HG02970 (cell line): ENCODE measurements at regions not wholly inside any gene's neighbourhood (a gene's known extent, or its start where the extent isn't known, plus 50 kb on each side); places are given as distances from the start of the nearest gene placed in this dataset.
"Not testable (repeated sequence)": the region's sequence is repeated elsewhere in the genome, so short reads cannot be mapped to it uniquely, and the experiment has no call there.

Experiments
- ATAC-seq: cut with Tn5 transposase; IDR thresholded peaks from one replicate; pipeline ENCODE4 v1.9.1; 2021; ENCODE audit warnings: mild to moderate bottlenecking, moderate library complexity, moderate number of reproducible peaks; ENCODE audit not compliant: unreplicated experiment, low FRiP score

DNA sequence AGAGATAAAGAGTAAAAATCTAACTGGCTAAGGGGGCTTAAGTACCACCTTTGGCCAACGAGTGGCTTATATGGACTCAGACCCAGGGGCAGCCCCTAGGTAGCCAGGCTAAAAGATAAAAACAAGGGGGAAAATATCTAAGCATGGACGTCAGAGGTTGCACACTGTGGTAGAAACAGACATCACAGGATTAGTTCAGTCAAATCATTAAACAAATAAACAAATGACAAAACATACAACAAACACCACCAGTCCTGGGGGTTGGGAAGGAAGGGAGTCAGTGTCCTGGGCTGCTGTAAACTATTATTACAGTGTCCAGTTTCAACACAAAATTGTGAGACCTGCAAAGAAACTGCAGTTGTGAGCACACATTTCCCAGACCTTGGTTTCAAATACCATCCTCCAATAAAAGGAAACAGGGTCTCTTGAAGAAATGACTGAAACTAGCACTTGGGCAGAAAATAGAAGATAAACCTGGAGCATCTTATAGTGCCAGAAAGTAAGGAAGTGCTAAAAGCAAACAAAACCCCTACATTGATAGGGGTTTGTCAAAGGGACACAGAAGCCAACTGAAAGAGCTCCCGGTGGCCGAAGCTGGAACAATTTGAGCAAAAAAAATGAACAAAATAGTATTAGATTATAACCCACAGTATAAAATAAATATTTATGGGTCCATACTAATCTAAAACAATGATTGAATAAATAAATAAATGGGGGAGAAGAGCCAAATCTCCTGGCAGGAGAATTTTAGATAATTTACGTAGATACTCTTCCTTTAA lies 154.8 kb upstream of the KLF7 start:
- no peak for ATAC-seq

DNA sequence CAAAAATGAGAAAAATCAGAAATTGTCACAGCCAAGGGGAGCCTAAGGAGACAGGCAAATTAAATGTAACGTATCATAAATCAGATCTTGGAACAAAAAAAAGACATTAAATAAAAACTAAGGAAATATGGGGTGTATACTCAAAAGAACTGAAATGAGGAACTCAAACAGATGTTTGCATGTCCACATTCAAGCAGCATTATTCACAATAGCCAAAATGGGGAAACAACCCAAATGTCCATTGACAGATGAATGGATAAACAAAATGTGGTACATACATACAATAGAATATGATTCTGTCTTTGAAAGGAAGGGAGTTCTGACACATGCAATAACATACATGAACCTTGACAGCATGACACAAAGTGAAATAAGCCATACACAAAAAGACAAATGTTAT lies 155.8 kb upstream of the KLF7 start:
- ATAC-seq: no peak

DNA sequence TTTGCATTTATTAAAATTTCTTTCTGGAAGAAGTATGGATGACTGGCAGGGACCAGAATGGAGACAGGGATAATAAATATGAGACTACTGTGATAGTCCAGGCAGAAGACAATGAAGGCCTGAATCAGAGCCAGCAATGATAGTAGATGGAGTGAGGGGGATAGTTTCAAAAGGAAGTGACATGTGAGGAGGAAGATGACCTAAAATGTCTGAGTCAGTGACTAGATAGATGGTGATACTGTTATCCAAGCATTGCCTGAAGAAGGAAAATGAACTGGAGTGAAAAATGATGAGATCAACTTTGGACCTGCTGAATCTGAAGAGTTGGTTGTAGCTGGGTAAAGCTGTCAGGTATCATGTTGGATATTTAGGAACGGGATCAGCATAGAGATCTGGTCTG lies 158.3 kb upstream of the KLF7 start:
- ATAC-seq: no peak

DNA sequence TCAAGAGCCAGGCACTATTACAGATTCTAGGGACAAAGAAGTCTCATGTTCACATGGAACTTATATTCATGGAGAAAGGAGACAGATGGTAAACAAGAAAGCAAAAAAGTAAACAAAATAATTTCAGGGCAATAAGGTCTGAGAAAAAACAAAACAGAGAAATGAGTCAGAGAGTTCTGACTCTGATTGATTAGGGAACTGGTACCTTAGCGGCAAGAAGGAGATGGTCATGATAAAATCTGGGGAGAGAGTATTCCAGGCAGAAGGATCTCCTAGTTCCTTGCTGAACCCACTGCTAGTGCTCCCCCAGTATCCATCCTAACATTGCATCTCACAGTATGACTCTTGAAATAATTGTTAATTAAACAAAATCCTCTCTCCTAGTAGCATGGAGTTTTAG lies 161.8 kb upstream of the KLF7 start:
- no peak for ATAC-seq

DNA sequence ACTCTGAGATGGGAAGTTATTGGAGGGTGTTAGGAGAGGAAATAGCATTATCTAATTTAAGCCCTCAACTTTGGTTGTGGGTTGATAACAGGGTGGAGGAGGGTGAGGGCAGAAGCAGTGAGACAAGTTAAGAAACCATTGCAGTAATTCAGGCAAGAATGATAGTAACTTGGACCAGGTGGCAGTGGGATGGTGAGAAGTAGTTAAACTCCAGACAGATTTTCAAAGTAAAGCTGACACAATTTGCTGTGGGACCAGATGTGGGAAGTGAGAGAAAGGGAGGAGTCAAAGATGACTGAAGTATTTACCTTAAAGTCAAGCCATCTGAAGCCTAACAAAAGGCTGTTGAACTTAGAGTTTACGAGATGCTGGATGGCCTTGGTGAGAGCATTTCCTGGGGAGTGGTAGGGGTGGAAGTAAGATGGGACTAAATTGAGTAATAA lies 163.2 kb upstream of the KLF7 start:
- no peak for ATAC-seq

DNA sequence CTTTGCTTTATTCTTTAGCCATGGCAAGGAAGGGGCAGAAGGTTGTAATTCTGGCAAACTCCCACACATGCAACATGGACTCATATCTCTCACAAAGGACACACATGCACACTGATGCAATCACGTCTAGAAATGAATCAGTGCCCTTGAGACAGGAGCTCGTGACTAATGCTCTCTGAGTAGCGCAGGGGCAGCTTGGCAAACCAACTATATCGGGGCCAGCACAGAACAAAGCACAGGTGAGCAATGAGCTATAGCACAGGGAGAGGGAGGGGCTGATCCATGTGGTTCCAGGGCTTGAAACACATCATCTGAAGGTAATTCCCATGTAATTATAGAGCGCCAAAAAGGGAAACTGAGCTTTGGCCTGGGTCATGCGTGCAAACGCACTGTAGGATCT lies 165.2 kb upstream of the KLF7 start:
- ATAC-seq: peak; percentile 44

DNA sequence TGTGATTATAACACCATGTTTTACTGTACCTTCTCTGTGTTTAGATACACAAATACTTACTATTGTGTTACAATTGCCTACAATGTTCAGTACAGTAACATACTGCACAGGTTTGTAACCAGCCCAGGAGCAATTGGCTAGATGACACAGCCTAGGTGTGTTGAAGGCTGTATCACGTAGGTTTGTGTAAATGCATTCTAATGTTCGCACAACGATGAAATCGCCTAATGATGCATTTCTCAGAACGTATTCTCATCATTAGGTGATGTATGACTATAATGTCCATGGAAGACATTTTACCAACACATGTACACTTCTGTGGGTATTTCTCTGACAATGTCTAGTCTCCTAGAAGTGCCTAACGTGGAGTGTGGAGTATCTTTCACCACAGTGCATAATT lies 165.9 kb upstream of the KLF7 start:
- ATAC-seq: no peak

DNA sequence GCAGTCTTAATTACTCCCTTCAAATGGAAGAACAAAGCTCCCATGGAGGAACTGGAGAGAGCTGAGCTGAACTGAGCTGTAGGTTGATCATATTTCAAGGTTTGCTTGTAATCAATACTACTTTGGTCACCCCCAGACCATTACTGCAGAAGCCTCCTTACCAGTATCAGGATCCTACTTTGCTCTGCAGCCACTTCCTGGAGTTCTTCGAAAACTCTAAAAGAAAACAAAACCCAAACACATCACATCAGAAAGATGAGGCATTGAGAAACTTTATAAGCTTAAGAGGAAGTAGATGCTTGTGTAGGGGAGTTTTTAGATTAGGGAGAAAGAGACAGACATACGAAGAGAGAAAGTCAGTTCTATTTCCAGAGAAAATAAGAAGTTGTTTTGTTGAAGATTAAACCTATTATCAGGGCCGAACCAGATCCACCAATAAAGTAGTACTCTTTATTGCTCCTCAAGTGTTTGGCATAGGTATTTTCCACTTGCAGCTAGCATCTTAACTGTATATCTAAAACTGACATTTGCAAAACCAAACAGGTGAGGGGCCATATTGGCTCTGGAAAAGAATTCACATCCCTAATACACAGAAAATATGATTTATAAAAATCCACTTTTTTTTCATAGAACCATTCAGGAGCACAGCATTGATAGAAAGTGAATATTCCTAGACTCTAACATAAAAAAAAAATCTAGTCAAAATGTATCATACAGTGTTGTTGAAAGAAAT lies 166.9 kb upstream of the KLF7 start:
- no peak for ATAC-seq

DNA sequence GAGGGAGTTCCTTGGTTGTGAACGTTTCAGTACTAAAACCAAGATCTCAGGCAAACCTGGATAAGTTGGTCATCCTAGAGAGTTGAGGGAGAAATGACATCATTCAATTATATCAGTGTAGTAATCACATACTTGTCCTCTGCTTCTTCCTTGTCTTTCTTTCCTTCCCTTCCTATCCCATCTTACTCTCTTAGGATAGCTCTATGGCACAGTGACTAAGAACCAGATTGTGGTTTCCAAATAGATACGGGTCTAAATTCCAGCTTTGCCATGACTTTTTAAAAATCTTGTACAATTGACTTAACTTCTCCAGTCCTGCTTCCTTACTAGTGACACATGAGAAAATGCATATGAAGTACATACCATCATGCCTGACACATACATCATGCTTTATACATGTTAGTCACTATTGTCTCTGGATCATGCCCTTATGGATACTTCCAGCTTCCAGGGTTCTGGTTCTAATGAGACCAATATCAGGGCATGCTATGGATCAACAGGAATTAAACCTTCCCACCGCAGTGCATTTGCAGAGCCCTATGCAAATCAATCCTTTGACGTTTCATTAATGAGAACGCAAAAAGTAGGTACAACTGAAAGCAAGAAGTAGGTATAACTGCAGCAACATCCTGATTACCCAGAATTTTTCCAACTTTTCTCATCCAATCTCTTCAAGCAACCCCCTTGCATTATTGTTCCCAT lies 168.0 kb upstream of the KLF7 start:
- no peak for ATAC-seq

DNA sequence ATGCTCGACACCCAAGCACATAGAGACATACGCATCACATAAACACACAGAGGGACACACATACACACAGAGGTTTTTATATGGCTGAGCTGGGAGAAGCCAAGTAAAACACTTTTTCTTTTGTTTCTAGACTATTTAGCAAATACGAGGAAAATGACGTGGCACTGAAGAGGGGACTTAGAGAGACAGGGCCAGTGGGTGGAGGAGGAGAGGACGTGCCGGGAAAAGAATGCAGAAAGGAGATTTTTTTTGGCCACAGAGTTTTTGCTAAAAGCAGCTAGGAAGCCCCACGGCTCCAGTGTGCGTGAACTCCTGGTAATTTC lies 168.5 kb upstream of the KLF7 start:
- ATAC-seq: no peak

DNA sequence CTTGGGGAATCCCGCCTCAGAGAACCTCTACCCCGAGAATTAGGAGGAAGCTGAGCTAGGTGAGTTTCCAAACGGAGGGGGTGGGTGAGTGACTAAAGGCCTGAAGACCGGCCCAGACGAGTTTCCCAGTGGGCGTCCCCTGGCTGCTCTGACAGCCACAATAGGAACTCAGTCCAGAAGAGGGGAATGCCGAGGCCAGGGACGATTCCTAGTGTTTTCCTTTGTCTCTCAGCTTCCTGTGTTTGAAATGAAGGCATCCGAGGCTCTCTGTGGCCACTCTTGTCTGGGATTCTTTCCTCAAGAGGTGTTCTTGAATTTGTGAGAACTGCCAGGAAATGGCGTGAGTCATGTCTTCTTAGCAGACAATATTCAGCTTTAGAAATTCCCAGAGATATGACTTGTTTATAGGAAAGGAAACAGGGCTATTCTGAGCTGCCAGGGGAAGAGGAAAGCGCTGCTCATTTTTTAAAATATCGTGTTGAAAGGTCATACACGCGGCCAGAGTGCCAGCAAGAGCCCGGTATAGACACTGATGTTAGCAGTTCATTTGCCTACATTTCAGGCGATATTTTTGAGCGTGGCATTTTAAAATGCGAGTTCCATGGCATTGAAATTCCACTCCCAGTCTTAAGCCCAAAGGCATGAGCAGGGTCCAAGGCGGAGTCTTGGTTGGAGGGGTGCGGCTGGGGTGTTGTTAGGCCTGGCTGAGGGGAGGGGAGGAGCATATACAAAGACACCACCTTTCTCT lies 169.1 kb upstream of the KLF7 start:
- no peak for ATAC-seq

DNA sequence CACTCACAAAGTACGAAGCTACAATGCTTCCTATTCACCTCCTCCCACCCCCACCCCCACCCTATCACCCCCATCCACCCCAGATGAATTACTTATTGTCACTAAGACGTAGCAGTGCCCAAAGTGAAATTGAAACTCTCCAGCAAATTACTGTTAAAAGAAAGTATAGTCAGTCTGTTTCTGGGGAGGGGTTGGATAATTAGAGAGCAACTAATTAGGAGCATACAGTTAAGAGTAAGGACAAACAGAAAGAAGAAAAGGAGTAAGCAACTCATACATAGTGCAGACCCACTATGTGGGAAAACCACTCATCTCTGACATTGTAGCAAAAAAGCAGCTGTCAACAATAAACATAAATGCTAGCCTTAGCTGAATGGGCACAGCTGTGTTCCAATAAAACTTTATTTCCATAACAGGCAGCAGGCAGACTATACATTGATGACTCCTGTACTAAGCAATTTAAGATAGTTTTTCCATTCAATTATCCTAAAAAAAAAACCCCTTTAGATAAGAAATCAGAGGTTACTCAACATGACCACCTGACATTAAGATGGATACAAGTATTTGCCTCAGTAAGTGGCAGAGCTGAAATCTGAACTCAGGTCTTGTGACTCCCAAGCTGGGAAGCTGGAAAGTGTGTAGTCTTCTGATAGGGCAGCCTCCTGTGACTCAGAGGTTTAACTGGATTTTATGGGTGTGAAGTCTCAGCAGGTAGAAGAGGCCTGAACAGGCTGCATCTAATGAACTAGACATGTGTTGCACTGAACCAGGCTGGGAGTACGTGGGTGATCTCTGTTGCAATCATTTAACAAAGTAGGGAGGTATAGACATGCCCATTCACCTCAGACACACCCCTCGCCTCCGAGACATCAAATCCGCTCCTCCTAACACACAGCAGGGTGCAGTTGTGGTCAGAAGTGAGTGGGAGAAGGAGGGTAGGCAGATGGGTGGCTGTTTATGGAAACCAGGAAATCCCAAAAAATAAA lies 171.8 kb upstream of the KLF7 start:
- ATAC-seq: no peak

DNA sequence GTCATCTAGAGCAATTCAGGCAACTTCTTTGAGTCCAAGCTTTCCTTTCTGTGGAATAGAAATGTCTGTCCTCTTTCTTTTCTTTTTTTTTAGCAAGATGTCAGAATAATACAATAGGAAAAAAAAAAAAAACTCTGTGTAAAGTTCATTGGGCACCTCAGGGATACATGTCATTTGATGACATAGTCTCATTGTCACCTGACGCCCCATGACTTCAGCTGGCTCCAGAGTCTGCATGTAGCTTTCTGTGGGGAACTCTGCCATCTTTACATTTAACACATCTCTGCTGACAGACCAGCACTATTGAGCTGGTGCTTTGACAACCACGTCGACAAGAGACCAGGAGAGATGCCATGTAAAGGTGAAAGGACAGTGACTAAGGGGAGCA lies 172.5 kb upstream of the KLF7 start:
- no peak for ATAC-seq

DNA sequence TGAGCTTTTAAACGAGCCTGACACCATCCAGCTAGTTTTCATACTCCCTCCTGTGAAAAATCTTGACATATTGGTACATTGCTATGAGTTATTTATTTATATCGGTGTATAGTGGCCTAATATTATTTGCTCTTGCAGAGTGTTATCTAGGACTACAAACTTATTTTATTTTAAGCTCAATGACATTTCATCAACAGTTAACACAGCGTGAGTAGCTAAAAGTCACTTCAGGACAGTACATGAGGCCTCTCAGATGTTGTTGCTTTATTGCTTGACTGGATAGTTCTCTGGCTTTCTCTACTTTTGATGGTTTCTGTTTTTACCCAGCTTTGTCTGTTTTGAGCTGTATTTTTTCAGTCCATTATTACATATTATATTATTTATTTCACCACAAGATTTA lies 172.9 kb upstream of the KLF7 start:
- ATAC-seq: no peak

DNA sequence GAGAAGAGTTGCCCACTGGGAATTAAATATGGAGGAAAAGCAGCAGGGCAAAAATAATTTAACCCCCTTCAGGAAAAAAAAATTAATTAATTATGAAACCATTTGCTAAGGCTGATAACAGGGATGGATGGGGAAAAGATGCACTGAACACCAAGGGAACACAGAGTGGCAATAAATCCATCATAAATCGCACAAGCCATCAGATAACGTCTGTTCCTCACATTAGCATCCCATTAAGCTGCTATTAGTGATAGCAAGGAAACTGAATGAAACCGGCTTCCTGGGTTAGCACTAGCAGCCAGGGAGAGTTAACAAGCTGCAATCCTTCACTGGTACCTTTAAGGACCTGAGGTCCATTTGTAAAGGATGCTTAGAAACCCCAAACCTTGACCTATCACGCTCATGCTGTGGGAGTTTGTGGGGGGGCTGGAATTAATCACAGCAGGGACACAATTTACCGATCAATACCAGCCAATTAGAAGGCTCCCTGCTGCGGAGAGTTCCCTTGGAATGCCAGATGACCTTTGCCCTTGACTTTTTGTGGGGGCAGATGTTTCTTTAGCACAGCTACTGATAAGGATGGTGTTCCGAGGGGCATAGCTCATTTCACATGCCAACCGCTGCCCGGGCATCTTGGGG lies 175.5 kb upstream of the KLF7 start:
- ATAC-seq: no peak

DNA sequence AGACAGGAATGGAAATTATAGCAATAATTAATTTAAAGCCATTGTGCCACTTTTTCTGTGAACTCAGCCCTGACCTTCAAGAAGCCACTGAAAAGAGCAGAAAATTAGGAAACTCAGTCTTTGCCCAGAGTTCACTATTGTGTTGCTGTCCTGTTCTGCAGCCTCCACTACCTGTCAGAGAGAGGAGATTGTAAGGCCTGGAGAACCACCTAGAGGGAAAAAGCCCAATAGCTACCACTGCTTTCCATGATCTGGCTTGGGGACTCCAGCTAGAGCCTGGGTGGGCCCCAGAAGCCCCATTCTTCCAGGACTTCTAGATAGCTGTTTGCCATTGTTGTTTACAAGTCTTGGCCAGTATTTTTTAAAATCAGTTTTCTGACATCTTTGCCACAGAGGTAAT lies 176.1 kb upstream of the KLF7 start:
- ATAC-seq: no peak

DNA sequence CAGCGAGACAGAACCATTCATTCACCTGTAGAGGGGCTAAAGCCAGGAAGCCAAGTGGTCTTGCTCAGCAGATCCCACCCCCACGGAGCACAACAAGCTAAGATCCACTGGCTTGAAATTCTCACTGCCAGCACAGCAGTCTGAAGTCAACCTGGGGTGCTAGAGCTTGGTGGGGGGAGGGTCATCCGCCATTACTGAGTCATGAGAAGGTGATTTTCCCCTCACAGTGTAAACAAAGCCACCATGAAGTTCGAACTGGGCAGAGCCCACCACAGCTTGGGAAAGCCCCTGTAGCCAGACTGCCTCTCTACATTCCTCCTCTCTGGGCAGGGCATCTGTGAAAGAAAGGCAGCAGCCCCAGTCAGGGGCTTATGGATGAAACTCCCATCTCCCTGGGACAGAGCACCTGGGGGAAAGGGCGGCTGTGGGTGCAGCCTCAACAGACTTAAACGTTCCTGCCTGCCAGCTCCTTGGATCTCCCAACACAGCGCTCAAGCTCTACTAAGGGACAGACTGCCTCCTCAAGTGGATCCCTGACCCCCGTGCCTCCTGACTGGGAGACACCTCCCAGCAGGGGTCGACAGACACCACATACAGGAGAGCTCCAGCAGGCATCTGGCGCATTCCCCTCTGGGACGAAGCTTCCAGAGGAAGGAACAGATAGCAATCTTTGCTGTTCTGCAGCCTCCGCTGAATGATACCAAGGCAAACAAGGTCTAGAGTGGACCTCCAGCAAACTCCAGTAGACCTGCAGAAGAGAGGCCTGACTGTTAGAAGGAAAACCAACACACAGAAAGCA lies 179.0 kb upstream of the KLF7 start:
- ATAC-seq: not testable (repeated sequence)

DNA sequence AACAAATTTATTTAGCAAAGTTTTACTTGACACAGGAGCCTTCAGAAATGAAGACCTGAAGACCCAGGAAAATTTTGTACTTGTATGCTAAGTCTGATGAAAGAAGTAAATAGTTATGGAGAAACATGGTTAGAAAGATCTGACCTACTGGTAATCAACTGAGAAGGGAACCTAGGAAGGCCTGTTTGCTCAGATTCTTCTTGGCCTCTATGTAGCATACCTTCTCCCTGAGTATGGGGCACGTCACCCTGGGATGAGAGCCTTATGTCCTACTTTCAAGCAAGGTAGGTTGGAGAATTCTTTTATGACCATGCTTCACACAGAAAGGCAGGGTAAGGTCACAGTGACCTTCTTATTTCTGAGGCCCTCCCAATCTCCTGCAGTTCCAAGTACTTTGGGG lies 178.6 kb upstream of the CREB1 start:
- ATAC-seq: no peak
